T-helper 1 cell (primary cell): ENCODE measurements at regions not wholly inside any gene's neighbourhood (a gene's known extent, or its start where the extent isn't known, plus 50 kb on each side); places are given as distances from the start of the nearest gene placed in this dataset.

ENCODE experiments used
- DNase-seq, 5 donors: peaks; one replicate each; pipeline ENCODE4 v3.0.0-alpha.2; 2012 to 2020

DNA sequence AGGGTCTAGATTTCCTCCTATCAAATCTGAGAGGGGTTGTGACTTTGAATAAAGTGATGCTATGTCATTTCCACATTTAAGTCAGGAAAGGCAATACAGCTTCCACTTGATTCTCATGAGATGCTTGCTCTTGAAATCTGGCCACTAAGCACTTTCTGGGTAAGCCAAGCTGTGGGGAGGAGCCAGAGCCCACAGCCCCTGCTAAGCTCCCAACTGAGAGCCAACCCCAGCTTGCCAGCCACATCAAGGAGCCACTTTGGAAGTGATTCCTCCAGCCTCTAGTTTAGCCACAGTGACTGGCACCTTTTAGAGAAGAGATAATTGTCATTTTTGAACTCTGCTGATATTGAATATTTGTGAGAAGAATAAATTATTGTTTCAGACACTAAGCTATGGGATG, 1441.5 kb upstream of the IGFBP7 start:
- DNase-seq: no peak

DNA sequence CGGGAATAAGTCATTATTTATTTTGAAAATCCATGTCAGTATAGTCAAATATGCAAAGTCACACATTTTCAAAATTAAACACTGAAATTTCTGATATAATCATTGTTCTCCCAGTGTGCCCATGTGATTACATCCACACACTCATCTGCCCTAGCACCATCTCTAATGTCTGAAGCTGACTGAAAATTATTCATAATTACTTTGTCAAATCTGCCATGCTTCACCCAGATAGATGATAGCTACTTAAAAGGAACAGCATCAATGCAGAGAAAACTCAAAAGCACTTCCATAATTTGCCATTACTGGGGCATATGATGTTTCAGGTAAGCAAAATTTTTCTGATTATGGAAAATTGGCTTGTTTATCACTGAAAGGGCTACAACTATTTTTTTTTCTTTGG, 1433.3 kb upstream of the IGFBP7 start:
- DNase-seq: no peak

DNA sequence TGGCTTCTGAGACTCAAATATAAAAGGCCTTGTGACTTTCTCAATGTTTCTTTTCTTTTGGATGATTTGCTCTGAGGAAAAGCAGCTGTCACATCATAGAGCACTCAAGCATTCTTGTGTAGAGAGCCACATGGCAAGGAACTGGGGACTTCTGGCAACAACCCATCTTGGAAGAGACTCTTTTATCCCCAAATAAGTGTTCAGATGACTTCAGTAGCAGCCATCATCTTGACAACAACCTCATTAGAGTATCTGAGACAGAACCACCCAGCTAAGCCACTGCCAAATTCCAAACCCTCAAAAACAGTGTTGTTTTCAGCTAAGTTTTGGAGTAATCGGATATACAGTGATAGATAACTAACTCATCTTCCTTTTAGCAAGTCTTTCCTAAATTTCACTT, 1431.7 kb upstream of the IGFBP7 start:
- DNase-seq: no peak

DNA sequence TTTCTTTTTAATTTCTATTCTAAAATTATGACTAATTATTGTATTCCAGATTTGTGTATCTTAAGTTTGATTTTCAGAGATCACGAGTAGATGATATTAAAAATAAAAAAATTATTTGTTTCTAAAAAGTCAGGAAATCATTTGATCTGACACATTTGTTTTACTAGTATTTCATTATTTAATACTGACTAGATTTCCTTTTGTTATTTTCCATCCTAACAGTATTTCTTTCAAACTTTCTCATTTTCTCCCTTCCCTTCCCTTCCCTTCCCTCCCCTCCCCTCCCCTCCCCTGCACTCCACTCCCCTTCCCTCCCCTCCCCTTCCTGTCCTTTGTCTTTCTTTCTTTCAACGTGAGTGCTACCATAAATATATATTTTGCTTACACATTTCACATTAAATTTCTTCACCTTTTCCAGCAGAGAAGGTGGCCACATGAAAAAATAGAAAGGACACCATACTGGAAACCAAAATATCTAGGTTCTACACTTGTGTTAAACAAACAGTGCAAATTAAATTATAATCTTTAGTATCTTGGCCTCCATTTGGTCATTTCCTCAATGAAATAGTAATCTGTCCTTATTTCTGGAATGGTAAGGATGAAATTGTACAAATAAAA, 1412.7 kb upstream of the IGFBP7 start:
- DNase-seq: no peak

DNA sequence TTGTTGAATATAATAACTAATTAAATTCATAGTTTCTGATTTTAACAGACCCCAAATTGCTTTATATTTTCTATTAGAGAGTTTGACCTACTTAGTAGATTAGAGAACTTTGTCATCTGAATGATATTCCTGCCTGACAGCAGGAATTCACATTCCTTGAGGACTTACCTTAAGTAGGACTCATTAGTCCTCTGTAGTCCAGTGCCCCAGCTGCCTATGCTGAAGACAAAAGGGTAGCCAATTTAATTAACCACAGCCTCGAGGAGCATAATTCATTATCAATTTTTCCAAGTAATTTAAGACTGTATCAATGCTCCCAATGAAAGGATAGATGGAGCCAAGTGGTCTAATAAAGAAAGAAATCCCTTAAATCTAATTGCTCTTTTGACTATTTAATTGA, 1405.0 kb upstream of the IGFBP7 start:
- DNase-seq: no peak

DNA sequence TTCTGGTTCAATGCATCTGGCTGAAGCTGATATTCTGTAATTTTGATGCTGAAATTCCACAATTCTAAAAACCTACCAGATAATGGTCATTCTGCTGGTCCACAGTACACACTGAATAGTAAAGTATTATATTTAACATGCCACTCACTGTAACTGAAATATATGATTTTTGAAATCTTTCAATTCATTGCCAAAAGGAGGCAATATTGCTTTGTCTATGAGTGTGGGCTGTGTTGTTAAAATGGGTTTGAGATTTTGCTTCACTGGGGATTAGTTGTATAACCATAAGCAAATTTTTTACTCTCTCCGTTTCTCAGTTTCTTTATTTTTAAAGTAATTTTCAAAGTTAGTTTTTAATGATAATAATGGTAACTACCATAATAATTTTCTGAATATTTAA, 1404.1 kb upstream of the IGFBP7 start:
- no peak for DNase-seq

DNA sequence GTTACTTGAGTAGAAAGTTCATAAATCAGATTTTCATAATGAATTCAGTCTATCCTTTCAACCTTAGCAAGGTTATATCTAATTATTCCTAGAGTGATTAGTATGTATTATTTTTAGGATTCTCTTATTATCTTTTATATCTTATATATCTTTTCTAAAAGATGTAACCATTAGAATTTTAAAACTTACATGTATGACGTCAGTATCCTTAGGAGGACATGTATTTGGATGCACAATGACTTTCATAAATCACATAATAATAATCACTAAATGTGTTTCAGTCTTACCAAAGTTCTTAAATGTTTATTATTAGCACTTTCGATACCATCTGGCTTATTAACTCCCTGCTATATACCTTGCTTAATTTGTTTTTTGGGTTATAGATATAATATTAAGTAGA, 1400.5 kb upstream of the IGFBP7 start:
- DNase-seq: no peak

DNA sequence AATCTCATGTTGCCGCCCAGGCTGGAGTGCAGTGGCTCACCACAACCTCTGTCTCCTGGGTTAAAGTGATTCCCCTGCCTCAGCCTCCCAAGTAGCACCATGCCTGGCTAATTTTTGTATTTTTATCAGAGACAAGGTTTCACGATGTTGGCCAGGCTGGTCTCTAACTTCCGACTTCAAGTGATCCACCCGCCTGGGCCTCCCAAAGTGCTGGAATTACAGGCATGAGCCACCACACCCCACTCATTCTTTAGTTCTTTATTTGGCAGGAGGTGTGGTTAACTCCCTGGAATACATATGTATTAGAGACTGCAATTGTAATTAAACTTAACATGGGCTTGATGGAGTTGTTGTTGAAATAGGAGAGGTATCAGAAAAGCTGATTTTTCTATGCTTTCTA, 1396.9 kb upstream of the IGFBP7 start:
- DNase-seq: no peak

DNA sequence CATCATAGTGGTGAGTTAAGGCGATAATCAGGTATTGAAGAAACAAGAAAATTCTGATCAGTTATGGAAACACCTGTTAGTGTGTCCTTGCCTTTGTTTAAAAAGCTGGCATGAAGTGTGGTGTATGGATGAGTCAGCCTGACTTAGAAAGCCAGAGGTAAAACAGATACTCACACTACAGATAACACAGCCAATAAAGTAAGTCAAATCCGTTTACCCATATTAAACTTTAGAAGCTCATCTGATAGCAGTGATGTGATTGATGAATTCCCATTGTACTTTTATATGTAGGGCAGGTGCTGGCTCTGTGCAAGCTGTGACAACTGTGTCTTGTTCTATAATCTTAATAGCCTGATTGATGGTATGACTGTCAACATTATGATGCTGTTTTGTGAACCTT, 1392.7 kb upstream of the IGFBP7 start:
- DNase-seq: no peak

DNA sequence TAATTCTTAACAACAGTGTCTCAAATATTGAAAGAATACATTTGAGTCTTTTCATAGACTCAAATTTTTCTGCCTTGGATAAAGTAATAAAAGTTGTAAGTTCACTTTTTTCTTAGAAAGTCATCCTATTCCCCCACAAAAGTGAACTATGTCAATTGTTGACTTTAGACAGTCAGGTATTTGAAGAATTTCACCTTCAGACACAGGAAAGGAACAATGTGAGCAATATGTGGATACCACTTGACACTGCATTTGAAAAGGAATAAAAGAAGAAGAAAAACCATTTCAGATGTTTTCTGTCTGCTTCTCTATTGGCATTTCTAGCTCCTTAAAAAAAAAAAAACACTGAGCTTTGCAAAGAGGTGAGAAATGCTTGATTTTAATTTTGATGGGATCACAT, 1389.0 kb upstream of the IGFBP7 start:
- DNase-seq: no peak

DNA sequence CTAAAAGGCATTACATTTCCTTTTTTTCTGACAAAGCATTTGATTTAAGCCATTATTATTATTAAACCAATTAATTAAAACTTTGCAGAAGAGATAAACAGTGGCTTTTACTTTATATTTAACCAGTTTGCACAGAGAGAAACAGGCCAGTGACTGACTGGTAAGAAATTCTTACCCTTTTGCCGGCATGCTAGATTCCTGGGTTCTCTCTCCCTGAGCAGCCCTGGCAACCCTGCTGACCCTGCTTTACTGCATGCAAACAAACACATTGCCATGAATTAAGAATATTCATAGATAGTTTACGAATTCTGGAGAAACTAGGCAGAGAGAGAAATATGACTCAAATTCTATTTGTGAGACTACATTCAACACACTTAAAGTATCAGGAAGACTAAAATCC, 1381.4 kb upstream of the IGFBP7 start:
- no peak for DNase-seq

DNA sequence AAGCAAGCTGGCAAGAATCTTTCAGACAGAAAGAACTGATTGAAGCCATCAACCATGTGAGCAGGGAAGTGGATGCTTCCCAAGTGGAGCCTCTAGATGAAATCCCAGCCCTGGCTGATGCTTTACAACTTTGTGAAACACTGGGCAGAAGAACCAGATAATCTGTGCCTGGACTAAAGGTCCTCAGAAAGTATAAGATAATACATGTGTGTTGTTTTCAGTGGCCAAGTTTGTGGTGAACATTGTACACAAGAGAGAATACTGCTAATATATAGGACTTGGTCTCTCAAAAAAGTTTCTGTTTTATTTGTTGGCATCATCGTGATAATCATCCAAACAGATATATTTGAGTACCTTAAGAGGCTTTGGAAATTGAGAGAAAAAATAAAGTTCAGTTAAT, 1367.8 kb upstream of the IGFBP7 start:
- DNase-seq: no peak

DNA sequence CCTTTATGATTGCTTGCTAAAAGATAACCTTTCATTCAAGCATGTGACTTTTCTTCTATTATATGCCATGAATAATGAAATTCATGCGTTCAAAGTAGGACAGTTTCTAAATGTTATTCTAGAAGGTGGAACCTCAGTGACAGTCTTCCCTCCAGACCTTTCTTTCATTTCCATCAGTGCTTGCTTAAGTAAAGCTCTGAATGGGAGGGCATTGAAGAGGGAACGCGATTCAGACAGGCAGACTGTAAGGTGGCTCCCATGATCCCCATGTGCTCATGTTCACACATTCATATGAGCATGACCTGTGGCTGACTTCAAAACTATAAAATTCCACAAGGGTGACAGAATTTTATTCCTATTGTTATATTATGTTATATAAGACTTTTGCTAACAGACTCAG, 1367.3 kb upstream of the IGFBP7 start:
- DNase-seq: no peak

DNA sequence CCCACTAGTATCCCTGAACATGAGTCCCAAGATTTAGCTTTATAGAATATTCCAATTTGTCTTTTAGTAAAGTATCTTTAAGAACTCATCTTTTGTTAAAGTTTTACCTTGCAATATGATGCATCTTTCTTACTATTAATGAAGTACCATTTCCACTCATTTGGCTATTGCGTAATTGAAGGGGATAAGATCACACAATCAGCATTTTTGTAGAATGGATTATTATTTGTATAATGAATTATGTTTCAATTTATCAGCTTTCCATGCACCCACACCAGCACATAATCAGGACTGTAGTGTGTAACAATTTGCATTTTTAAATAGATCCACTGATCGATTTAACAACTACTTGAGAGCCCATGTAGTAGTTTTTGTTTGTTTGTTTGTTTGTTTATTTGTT, 1364.9 kb upstream of the IGFBP7 start:
- DNase-seq: no peak

DNA sequence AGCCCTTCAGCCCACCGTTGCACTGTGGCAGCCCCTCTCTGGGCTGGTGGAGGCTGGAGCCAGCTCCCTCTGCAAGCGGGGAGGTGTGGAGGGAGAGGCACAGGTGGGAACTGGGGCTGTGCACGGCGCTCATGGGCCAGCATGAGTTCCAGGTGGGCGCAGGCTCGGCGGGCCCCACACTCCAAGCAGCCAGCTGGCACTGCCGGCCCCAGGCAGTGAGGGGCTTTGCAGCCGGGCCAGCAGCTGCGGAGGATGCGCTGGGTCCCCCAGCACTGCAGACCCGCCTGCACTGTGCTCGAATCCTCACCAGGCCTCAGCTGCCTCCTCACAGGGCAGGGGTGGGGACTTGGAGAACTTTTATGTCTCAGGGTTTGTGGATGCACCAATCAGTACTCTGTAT, 1354.8 kb upstream of the IGFBP7 start:
- no peak for DNase-seq

DNA sequence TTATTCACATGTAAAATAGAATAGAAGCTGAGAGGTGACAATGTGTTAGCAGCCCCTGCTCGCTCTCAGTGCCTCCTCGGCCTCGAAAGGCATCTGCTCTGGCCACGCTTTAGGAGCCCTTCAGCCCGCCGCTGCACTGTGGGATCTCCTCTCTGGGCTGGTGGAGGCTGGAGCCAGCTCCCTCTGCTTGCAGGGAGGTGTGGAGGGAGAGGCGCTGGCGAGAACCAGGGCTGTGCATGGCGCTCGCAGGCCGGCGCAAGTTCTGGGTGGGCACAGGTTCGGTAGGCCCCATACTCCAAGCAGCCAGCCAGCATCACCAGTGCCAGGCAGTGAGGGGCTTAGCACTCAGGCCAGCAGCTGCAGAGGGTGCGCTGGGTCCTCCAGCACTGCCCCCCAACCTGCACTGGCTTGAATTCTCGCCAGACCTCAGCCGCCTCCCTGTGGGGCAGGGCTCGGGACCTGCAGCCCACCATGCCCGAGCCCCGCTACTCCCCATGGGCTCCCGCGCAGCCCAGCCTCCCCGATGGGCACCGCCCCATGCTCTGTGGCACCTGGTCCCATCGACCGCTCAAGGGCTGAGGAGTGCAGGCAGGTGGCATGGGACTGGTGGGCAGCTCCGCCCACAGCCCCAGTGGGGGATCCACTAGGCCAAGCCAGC, 1346.7 kb upstream of the IGFBP7 start:
- DNase-seq: no peak

DNA sequence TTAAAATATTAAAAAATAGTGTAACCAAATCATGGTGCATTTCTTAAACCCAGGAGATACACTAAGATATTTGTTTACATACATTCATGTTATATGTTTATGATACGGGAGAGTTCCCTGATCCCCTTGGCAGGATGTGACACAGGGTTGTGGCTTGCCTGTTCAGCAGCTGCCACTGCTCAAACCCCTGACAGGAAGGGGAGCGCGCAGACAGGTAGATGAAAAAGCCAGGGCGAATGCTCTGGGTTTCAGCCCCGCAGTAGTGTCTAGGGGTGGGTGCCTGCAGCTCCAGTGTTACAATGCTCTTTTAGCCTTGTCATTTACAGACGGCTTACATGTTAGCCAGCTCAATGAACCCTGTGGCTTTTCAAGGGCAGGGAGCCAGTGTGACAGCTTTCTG, 1343.8 kb upstream of the IGFBP7 start:
- no peak for DNase-seq

DNA sequence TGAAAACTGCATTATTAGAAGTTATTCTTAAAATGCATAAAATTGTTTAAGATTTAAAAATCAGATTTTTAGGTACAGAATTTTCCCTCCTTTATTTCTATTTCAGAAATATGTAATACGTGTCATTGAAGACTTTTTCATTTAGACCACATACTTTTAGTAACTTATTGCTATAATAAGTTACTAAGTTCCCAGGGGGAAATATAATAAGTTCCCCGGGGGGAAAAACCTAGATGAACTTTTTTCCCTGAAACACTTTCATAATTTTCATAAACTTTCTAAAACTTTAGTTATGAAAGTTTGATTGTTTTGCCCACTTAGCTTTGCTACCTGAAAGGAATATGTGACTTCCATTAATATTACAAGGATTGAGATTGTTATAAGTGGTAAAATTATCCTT, 1341.5 kb upstream of the IGFBP7 start:
- no peak for DNase-seq

DNA sequence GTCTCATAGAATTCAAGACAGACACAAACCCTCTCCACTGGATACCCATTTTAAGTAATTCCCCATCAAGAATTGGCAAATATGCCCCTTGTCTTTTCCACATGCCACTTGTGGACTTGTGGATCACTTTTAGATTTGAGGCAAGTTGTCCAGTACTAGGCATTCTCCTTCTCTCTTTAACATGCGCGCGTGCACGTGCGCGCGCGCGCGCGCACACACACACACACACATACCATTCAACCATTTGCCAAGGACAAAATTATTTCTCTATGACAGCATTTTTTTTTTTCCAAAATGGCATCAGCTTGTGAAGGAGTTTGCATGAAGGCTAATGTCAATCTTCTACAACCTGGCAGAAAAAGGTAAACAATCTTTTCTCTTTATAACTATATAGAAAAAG, 1325.7 kb upstream of the IGFBP7 start:
- DNase-seq: no peak

DNA sequence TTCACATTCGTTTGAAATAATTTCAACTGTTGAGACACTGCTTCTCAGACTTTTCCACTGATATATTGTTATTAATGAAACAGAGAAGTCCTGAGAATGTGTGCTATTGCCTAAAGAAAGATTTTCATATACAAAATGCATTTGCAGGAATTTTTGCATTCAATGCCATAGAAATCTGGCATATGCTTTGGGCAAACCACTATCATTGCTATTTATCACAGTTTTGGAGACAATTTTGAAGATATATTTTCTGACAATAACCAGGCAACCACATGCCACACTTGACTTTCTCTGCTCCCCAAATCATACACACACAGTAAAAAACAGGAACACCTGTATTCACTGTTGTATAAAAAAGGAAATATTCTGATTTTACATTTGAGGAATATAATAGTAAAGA, 1303.7 kb upstream of the IGFBP7 start:
- DNase-seq: no peak

DNA sequence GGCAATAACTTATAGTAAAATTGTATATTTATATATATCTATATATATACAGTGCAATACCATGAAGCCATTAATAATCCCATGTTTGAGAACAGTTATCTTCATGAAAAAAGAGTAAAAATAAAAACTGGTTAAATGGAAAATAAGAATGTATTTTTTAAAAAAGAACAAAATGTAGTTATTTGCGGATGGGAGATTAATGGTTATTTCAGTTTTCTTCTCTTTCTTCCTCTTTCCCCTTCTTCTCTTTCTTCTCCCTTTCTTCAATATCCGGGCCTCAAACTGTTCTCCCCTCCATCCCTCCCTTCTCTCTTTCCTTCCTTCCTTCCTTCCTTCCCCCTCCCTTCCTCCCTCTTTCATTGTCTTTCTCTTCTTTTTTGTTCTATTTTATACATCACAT, 1301.7 kb upstream of the IGFBP7 start:
- no peak for DNase-seq

DNA sequence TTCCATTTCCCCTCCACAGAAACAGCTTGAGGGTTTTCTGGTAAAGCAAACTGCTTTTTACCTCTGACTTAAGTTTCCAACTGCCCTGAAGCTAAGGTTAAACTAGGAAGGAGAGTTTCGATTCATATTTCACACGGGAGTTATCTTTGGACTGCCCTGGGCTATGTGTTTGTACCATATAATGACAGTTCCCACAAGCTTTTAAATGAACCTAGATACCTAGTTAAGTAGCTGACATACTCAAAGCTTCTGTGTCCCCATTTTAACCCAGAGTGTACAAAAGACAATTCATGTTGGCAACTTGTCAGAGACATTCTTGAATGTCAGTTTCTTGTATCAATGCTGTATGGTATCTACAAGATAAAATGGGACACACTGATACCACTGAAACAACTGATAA, 1296.6 kb upstream of the IGFBP7 start:
- DNase-seq: no peak

DNA sequence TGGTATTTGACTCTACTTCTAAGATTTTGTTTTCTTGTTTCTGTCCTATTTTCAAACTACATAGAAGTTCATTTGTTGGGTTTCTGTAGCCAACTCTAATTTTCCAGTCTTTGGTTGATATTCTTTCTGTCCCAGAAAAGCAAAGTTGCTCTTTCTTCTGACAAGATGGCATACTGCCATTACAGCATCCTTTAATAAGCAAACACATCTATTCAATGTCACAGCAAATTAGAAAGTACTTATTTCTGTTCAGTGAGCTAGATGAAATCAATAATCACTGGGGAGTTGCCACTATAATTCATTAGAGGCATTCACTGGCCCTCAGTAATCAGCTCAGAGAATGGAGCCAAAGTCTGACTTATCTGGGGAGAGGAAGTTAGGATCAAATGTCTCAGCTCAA, 1258.0 kb upstream of the IGFBP7 start:
- no peak for DNase-seq

DNA sequence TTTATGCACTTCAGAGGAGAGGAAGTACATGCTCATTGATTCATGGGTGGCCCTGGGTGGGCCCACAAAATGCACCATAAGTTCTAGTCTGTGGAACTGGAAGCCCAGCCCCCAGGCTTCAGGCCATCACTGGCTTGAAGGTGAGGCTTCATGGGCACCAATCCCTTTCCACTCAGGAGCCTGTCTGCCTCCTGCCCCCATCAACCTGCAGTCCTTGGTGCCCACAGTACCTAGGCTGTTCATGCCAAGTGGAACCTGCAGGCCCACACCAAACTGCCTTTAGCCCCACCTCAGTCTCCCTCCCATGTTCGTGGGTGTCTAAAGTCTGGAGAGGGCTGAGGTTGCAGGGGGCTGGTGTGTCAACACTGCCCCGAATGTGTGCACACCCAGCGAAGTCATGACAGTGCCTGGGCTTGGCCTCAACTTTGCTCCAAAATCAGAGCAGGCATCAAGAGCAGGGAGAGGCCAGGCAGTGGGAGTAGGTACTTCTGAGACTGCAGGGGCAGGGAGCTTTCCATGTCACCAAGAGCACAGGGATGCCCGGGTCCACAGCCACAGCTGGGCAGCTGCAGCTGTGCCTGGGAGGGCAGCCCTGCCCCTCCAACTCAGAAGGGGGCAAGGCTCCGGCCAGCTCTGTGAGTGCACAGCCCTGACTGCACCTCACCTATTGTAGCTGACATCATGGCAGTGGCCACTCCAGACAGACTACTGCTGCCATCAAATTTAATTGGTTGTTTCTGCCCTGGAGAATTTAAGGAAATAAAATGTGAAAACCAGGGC, 1250.4 kb upstream of the IGFBP7 start:
- no peak for DNase-seq

DNA sequence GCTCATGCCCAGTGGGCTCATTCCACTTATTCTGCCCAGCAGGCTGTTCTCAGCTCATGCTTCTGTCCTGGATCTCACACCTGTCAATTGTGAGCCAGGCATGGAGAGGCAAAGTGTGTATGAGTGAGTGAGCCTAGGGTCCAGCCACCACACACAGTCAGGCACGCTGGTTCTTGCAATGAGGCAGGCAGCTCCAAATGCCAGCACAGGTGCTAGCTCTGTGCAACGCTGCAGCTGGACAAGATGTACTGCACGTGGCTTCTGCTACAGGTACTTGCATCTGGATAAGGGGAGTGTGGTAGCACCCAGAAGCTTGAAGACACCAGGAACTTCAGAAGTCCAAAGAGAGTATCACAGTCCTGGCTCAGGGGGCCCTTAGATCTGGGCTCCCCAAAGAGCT, 1249.4 kb upstream of the IGFBP7 start:
- no peak for DNase-seq
